GM20431 (cell line): ENCODE measurements at regions not wholly inside any gene's neighbourhood (a gene's known extent, or its start where the extent isn't known, plus 50 kb on each side); places are given as distances from the start of the nearest gene placed in this dataset.

Source experiments
- in situ Hi-C: fragments of 300-500 bp; cut with MseI, MboI; formaldehyde crosslinking; loops from one replicate; pipeline ENCODE4 v1.15.0; 2020; ENCODE audit warnings: low sequenced_read_pairs; ENCODE audit not compliant: unreplicated experiment

DNA sequence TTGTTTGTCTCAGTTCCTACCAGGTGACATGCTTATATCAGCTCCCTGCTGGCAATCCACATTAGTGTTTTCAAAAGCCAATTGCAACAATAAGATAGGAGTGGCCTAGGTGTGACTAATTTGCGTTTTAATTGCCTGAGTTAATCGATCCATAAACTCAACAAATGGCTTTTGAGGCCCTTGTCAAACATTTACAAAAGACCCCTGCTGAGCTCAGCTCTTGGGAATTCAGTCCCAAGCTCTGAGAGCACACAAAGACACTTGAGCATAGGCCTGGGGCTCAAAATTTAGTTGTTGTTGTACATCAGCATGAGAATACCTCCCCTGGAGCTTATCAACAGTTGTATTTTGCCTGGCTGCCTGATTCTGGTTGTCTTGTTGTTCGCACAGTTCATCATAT lies 1134.4 kb upstream of the TSPY4 start:
- in situ Hi-C loops: no loop called here

DNA sequence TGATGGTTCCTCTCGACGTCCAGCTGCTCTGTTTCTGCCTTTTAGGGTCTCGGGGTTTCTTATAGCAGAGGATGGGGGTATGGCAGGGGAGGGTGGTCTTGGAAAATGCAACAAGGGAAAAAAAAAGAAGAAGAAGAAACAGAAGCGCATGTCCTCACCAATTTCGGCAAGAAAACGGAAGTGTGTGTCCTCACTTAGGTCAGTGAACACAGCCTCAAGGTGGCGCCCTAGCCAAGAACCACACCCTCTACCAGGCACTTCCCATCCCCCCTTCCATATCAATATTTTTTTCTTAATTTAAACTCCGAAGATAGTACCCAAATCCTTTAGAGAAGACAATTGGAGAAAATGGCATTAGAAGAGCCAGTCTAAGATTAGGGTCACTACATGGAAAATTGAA lies 1096.1 kb upstream of the TSPY4 start:
- in situ Hi-C loops: no loop called here

DNA sequence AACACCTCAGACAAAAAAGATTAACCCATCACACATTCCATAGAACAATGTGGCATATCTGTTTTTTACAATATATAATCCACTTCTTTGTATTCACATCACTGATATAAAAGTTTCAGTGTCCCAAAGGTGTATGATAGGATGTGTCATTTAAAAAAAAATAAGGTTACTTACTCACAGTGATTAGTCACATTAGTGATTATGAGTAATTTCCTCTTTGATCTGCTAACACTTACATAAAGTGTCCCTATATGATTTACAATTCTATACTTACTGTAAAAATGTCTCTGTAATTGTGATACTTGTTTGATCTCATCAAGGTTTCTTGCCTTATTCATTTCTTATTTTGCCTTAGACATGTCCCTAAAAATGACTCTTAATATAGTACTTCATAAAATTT lies 1063.5 kb upstream of the TSPY4 start:
- in situ Hi-C loops: no loop called here

DNA sequence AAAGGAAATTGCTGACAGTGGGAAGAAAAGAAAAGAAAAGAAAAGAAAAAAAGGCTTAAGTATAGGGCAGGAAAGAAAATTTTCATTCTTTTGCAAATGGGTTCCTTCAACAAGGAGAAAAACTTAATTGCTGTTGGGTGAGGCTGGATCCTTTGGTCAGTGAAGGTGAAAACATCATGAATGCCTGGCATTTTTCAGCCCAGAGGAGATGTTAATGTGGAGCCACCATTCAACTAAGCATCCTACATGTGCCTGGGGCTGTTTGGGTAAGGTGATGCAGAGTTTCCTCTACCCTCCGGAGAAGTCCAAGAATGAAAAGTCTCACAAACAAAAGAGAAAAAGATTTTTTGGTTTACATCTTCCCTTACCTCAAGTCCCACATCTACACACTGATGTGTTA lies 1032.2 kb upstream of the TSPY4 start:
- in situ Hi-C loops: no loop called here

DNA sequence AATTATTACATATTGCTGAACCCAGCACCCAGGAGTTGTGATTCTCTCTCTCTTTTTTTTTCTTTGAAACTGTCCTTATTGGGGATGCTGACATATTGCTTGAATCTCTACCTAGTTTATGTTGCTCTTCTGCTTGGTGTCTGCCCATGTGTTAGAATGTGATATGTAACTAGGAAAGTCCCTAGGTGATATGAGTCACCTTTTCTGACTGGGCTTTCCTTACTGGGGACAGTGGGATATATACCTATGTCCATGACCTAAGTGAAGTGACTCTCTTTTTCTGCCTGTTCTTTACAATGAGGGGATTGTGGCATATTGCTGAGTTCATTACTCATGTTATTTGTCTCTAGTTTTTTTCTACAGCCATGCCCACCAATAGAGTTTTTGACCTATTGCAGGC lies 1013.2 kb upstream of the TSPY4 start:
- in situ Hi-C loops: no loop called here

DNA sequence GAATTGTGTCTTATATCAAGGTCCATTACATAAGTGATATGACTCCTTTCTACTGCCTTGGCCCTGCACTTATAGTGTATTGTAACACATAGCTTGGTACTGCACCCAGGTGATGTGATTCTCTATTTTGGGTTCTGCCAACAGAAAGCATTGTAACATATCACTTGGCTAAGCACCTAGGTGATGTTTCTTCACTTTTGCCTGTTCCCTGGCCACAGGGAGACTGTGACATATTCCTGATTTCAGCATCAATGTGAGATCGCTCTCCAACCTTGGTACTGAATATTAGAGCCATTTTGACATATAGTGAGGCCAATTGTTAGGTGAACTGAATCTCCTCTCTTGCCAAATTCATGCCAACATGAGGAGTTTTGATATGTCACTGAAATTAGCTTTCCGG lies 1010.3 kb upstream of the TSPY4 start:
- in situ Hi-C loops: no loop called here

DNA sequence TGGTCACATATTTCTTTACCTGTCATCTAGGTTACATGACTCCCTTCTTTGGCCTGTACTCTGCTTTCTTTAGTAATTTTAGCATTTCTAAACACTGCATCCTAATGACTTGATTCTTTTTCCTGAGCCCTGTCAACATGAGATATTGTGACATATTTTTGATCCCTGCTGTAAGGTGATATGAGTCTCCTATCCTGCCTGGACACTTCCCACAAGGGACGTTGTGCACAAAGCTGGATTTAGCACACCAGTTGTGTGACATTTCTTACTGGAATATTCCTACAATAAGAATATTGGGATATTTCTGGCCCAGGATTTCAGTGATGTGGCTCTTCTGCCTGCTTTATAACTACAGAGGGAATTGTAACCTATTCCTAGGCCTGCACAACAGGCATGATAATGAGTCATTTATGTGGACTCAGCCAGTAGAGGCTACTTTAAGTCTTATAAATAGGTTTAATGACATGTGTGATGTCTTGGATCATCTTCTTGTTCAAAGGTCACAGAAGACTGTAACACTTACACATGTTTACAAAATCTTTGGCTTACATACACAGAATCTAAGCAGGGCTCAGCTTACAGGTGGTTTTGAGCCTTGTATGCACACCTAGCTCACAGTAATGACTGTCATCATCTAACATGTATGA lies 1009.4 kb upstream of the TSPY4 start:
- in situ Hi-C loops: no loop called here

DNA sequence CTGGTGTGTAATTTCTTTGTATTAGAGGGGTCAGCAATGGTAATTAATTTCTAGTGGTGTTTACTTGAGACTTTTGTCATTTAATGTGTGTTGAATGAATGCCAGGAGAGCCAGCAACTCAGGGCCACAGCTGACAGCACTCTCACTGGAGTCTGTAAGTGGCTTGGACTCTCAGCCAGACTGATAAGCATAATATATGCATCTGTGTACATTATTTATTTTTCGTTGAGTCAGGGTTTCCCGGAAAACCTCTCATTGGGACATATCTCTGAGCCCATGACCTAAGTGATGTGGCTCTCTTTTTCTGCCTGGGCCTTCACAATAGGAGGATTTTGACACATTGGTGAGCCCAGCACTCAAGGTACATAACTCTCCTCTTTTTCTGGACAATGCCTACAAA lies 1007.8 kb upstream of the TSPY4 start:
- in situ Hi-C loops: no loop called here

DNA sequence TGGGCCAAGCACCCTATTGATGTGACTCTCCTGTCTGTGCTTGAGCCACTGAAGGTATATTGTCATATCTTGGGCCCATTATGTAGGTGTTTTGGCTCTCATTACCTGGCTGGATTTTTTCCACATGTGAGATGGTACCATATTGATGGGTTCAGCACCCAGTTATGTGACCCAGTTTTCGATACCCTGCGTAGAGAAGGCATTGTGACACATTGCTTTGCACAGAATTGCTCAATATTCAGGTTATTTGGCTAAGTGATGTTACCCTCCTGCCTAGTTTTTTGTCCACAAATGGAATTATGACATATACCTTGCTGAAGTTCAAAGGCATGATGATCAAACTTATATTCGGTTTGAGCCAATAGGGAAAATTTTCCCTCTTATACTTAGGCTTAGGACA lies 1007.3 kb upstream of the TSPY4 start:
- in situ Hi-C loops: no loop called here

DNA sequence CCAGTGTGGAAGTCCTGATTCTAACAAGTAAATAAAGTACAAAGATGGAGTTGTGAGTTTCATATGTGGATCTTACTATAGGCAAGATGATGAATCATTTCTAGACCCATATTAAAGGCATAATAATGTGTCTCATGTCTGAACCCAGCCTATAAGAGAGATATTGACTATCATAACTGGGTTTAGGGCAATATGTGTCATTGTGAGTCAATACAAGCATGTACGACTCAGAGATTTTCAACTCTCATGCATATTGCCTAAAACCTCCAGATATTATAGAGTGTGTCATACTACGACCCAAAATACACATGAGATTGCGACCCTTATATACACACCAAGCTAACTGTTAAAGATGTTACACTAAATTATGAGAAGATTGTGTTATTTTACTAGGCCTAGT lies 1003.9 kb upstream of the TSPY4 start:
- in situ Hi-C loops: no loop called here

DNA sequence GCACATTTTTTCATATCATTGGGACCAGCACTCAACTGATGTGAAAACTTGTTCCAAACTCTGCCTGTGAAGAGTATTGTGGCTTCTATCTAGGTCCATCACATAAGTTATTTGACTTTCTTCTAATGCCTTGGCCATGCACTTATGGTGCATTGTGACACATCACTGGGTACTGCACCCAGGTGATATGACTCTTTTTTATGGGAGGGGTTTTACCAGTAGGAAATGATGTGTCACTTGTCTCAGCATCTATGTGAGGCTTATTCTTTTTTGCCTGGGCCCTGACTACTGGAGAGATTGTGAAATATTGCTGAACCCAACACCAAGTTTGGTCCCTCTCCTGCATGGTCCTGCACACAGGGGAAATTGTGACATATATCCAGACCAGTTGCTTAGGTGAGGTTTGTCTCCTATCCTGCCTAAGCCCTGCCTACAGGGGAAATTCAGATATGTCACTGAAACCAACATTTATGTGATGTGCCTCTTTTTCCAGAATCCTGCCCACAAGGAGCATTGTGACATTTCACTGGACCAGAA lies 1001.9 kb upstream of the TSPY4 start:
- in situ Hi-C loops: no loop called here

DNA sequence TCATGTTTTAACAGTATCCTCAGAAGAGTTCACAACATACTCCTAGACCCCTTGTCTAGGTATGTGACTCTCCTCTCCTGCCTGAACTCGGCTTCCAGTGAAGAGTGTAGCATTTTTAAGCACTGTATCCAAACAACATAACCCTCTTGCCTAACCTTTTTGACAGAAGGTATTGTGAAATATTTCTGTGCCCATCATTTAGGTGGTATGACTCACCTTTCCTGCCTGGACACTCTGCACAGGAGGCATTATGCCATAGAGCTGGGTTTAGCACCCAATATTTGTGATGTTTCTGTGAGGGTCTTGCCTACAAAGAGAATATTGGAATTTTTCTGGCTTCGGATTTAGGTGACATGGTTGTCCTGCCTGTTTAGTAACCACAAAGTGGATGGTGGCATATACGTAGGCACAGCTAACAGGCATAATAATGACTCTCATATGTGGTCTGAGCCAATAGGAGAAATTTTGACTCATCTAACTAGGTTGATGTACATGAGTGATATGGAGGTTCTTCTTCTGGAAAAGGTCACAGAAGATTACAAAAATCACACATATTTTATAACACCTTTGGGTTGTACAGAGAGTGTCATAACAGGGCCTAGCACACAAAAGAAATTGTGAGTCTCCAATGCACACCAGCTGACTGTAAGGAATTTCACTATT lies 1001.0 kb upstream of the TSPY4 start:
- in situ Hi-C loops: no loop called here

DNA sequence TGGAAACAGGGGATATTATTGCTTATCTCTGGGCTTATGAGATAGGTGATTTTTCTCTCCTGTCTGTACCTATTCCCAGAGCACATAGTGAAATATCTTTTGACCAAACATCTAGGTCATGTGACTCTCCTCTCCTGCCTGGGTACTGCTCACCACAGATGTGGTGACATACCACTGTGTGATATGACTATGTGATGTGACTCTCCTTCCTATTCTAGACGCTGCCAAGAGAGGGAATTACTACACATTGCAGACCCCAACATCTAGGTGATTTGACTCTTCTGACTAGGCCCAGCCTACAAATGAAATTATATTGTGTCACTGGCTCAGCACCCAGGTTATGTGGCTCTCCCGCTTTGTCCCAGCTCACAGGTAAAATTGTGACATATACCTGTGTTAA lies 996.3 kb upstream of the TSPY4 start:
- in situ Hi-C loops: no loop called here

DNA sequence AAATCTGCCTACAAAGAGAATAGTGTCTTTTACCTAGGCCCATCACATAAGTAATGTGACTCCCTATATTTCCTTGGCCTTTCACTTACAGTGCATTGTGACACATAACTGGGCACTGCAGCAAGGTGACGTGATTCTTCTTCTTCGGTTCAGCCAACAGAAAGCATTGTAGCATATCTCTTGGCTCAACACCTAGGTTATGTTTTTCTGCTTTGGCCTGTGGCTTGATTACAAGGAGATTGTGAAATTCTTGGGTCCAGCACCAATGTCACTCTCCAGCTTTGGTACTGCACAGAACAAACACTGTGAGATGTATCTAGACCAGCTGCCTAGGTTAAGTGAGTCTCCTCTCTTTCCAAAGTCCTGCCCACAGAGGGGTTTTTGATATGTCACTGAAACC lies 995.1 kb upstream of the TSPY4 start:
- in situ Hi-C loops: no loop called here

DNA sequence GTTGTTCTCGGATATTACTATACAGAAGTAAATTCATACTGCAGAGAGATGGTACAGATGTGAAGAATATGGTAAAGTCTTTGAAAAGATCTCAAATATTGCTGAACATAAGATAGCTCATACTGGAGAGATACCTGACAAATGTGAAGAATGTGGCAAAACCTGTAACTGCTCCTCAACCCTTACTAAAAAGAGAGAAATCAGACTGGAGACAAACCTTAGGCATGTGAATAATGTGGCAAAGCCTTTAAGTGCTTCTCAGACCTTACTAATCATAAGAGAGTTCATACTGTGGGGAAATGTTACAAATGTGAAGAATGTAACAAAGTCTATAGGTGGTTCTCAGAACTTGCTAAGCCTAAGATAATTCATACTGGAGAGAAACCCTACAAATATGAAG lies 986.0 kb upstream of the TSPY4 start:
- in situ Hi-C loops: no loop called here

DNA sequence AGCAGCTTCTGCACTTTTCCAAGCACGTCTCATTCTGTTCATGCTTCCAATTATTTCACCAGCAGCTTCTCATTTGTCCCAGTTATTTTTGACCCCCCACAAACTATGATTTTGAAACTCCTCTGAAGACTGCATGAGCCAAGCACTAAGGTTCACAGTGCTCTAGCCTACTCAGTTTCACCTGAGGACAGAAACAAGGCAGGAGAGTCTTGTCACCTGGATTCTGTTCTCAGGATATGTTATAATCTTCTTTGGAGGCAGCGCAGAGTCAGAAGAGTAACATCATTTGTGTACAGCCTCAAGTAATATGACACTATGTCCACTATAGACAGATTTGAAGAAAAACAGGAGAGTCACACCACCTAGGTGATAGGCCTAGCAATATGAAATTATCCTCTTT lies 985.1 kb upstream of the TSPY4 start:
- in situ Hi-C loops: no loop called here

DNA sequence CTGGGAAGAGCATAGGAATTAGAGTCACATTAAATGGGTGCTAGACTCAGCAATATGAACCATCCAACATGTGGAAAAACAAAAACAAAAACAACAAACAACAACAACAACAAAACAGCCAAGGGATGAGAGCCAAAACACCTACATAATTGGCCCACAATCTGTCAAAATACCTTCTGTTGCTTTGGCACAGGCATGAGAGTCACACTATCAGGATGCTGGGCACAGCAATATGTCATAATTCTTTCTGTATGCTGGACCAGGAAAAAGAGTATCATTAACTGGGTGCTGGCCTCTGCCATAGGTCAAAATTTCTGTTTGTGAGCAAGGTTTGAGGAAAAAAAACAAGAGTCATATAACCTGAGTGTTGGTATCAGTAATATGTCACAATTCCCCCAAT lies 979.1 kb upstream of the TSPY4 start:
- in situ Hi-C loops: no loop called here

DNA sequence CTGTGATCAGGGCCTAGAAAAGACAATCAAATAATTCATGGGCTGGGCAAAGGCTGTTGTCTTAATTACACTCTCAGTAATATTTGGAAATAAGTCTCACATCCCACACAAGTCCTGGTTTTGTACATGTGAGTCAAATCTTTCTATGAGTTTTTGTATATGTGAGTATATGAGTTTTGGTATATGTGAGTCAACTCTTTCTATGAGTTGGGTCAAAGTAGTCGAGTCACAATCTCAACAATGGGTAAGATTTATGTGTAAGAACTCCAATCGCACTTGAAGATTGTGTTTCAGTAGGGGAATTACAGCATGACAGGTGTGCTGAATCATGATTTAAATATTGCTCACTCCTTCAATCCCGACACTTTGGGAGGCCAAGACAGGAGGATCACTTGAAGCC lies 975.5 kb upstream of the TSPY4 start:
- in situ Hi-C loops: no loop called here

DNA sequence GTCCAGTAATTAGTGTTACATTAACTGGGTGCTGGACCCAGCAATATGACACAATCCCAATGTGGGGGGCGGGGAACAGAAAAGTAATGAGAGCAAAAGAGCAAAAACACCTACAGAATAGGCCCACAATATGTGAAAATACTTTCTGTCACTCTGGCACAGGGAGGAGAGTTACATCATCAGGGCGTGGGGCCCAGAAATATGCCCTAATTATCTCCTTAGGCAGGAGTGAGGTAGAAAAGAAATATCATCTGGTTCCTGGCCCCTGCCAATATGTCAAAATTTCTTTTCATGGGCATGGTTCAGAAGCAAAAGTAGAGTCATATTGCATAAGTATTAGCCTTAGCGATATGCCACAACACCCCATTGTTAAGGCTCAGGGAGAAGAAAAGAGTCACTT lies 959.8 kb upstream of the TSPY4 start:
- in situ Hi-C loops: no loop called here

DNA sequence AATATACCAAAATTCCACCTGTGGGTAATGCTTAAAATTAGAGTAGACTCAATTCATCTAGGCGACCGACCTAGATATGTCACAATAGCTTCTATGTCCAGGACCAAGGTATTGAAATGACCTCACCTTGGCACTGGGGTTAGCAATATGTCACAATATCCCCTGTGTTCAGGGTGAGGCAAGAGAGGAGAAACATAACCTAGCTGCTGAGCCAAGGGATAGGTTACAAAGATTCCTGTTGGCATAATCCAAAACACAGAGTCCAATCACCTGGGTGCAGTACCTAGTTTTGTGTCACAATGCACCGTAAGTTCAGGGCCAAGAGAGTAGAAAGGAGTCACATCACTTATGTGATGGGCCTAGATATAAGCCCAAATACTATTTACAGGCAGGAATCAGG lies 957.5 kb upstream of the TSPY4 start:
- in situ Hi-C loops: no loop called here

DNA sequence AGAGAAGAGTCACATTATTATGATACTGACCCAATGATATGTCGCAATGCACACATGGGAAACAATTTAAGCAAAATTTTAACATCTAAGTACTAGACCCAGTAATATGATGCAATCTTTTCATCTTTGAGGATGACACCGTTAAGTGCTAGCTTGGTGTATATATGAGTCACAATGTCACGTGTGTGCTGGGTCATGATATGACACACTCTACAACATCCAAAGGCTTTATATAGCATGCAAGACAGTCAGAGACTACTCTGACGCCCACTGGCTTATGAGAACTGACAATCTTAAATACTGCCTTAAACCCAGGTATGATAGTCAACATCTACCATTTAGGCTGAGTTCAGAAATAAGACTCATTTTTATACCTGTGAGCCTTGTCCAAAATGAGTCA lies 955.8 kb upstream of the TSPY4 start:
- in situ Hi-C loops: no loop called here

DNA sequence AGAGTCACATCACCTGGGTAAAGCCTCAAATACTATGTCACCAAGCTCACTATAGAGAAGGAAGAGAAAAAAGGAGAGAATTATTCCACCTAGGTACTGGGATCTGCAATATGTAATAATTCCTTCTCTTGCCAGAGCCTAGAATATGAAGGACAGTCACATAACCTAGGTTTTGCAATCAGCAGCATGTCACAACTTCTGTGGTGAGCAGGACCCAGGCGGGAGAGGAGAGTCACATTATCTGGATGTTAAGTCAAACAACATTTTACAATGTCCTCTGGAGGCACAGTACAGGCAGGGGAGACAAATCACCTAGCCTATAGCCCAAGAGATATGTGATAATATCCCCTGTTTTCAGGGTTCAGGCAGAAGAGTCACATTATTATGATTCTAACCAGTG lies 951.2 kb upstream of the TSPY4 start:
- in situ Hi-C loops: no loop called here
